Lower leg skin (tissue), 4 donors: ENCODE measurements at regions not wholly inside any gene's neighbourhood (a gene's known extent, or its start where the extent isn't known, plus 50 kb on each side); places are given as distances from the start of the nearest gene placed in this dataset.

Source experiments
- DNase-seq, 2 donors: peaks; one replicate each; pipeline ENCODE4 v3.0.0-alpha.2; 2019; ENCODE audit warnings: low spot score in 2 of 2
- H3K4me3 ChIP-seq: fragments of 200-600 bp; sonication (generic); 2 replicates; pipeline ENCODE4 v1.5.1; 2017; ENCODE audit warnings: mild to moderate bottlenecking, low read depth; ENCODE audit not compliant: poor library complexity, severe bottlenecking
- CTCF ChIP-seq, 3 donors: fragments of 450-650 bp; IDR thresholded peaks; one replicate each; pipeline ENCODE4 v1.5.1; 2016; ENCODE audit warnings: antibody characterized with exemption in 3 of 3, mild to moderate bottlenecking in 3 of 3, moderate library complexity in 2 of 3
- POLR2A ChIP-seq, 2 donors: fragments of 450-650 bp; IDR thresholded peaks; one replicate each; pipeline ENCODE4 v1.6.1; 2016 to 2017; ENCODE audit warnings: antibody characterized with exemption in 2 of 2, mild to moderate bottlenecking in 1 of 2, moderate library complexity in 1 of 2
- WGBS, 2 donors: methylation state at CpG; one replicate each; pipeline ENCODE4 v1.1.5; 2018; 5-methylcytosine and 5-hydroxymethylcytosine counted together
- intact Hi-C: fragments of 100-400 bp; cut with DNase I; formaldehyde crosslinking; loops from one replicate; pipeline ENCODE4 v1.15.0; 2023; ENCODE audit warnings: low total_unique reads

- WGBS, 2 donors, result 97% methylated on average over 4 of the region's 4 CpGs
- no peak for DNase-seq
- TF ChIP-seq POLR2A (IDR thresholded peaks at IDR 0.05), result no peak
- no peak for TF ChIP-seq CTCF (IDR thresholded peaks at IDR 0.05)
- intact Hi-C loops, result no loop called here
- no peak overlapping the region for H3K4me3 ChIP-seq
These were observed 179.1 kb upstream of the SAMSN1 start for GRCh38 chr21:14725219-14725618.

- no peak for DNase-seq
- WGBS, 2 donors, result 78 to 79% methylated on average over 6 of the region's 6 CpGs
- no peak for TF ChIP-seq POLR2A (IDR thresholded peaks at IDR 0.05)
- TF ChIP-seq CTCF (IDR thresholded peaks at IDR 0.05), result no peak
- intact Hi-C loops, result no loop called here
- H3K4me3 ChIP-seq, result no peak overlapping the region
These were observed 176.8 kb upstream of the SAMSN1 start for GRCh38 chr21:14722841-14723483.

GRCh38 chr21:14720237-14720636 lies 174.1 kb upstream of the SAMSN1 start:
- no peak for TF ChIP-seq CTCF (IDR thresholded peaks at IDR 0.05)
- no peak for TF ChIP-seq POLR2A (IDR thresholded peaks at IDR 0.05)
- H3K4me3 ChIP-seq, result no peak overlapping the region
- 70 to 77% methylated on average over 4 of the region's 4 CpGs for WGBS, 2 donors
- intact Hi-C loops, result no loop called here
- DNase-seq, result no peak

- TF ChIP-seq POLR2A (IDR thresholded peaks at IDR 0.05) (no peak), CTCF (IDR thresholded peaks at IDR 0.05) (no peak)
- intact Hi-C loops, result no loop called here
- H3K4me3 ChIP-seq, result no peak overlapping the region
- DNase-seq, result no peak
- 54 to 60% methylated on average over 6 of the region's 6 CpGs for WGBS, 2 donors
These were observed 172.8 kb upstream of the SAMSN1 start for GRCh38 chr21:14718951-14719350.

- WGBS, 2 donors, result 74 to 75% methylated on average over 3 of the region's 3 CpGs
- no peak overlapping the region for H3K4me3 ChIP-seq
- intact Hi-C loops, result no loop called here
- no peak for DNase-seq
- no peak for TF ChIP-seq POLR2A (IDR thresholded peaks at IDR 0.05)
- no peak for TF ChIP-seq CTCF (IDR thresholded peaks at IDR 0.05)
These were observed 170.8 kb upstream of the SAMSN1 start for GRCh38 chr21:14716761-14717396.

- DNase-seq, result no peak
- H3K4me3 ChIP-seq, result no peak overlapping the region
- intact Hi-C loops, result no loop called here
- TF ChIP-seq POLR2A (IDR thresholded peaks at IDR 0.05), result no peak
- no peak for TF ChIP-seq CTCF (IDR thresholded peaks at IDR 0.05)
These were observed 167.0 kb upstream of the SAMSN1 start for GRCh38 chr21:14713109-14713508.
